ENCODE measurements at regions not wholly inside any gene's neighbourhood (a gene's known extent, or its start where the extent isn't known, plus 50 kb on each side); places are given as distances from the start of the nearest gene placed in this dataset.

GRCh38 chr3:151560738-151561137, 99.9 kb upstream of the IGSF10 start:
- intact Hi-C loops (cut with DNase I) = no loop called here
- Histone ChIP-seq H3K4me1 (peaks cover 24% of the 10 kb centered on the region), H3K36me3 (no peaks in the 10 kb centered on the region), H3K27me3 (no peaks in the 10 kb centered on the region), H3K27ac (peak overlapping the region; percentile 42), H3K9me3 (no peaks in the 10 kb centered on the region), H3K4me3 (no peak overlapping the region)
- no peak for TF ChIP-seq CTCF (IDR thresholded peaks at IDR 0.05)
- DNase-seq (no peak), ATAC-seq (no peak)

- no peaks in the 10 kb centered on the region for H3K36me3 ChIP-seq
- peaks cover 24% of the 10 kb centered on the region for H3K4me1 ChIP-seq
- no peak for TF ChIP-seq CTCF (IDR thresholded peaks at IDR 0.05)
- no peak overlapping the region for H3K27ac ChIP-seq
- no peak for DNase-seq
- H3K27me3 ChIP-seq = no peaks in the 10 kb centered on the region
- intact Hi-C loops (cut with DNase I) = no loop called here
- H3K4me3 ChIP-seq = no peak overlapping the region
- no peaks in the 10 kb centered on the region for H3K9me3 ChIP-seq
- no peak for ATAC-seq
Measured at GRCh38 chr3:151559736-151560135, 98.9 kb upstream of the IGSF10 start.

GRCh38 chr3:151558661-151559060, 97.8 kb upstream of the IGSF10 start:
- intact Hi-C loops (cut with DNase I) = no loop called here
- Histone ChIP-seq H3K4me3 (no peak overlapping the region), H3K4me1 (peaks cover 24% of the 10 kb centered on the region), H3K36me3 (no peaks in the 10 kb centered on the region), H3K9me3 (no peaks in the 10 kb centered on the region), H3K27me3 (no peaks in the 10 kb centered on the region), H3K27ac (no peak overlapping the region)
- DNase-seq (no peak), ATAC-seq (no peak)
- TF ChIP-seq CTCF (IDR thresholded peaks at IDR 0.05) = no peak

GRCh38 chr3:151557068-151557840, 96.4 kb upstream of the IGSF10 start:
- Histone ChIP-seq H3K36me3 (no peaks in the 10 kb centered on the region), H3K4me3 (no peak overlapping the region), H3K4me1 (peaks cover 24% of the 10 kb centered on the region), H3K27ac (no peak overlapping the region), H3K9me3 (no peaks in the 10 kb centered on the region), H3K27me3 (no peaks in the 10 kb centered on the region)
- intact Hi-C loops (cut with DNase I) = no loop called here
- DNase-seq (no peak), ATAC-seq (no peak)
- TF ChIP-seq CTCF (IDR thresholded peaks at IDR 0.05) = no peak

- intact Hi-C loops (cut with DNase I) = no loop called here
- H3K27me3 ChIP-seq = no peaks in the 10 kb centered on the region
- H3K27ac ChIP-seq = no peak overlapping the region
- no peak overlapping the region for H3K4me3 ChIP-seq
- peaks cover 17% of the 10 kb centered on the region for H3K4me1 ChIP-seq
- DNase-seq (no peak), ATAC-seq (peak; percentile 40)
- no peaks in the 10 kb centered on the region for H3K9me3 ChIP-seq
- no peaks in the 10 kb centered on the region for H3K36me3 ChIP-seq
- TF ChIP-seq CTCF (IDR thresholded peaks at IDR 0.05) = no peak
Measured at GRCh38 chr3:151556596-151556995, 95.7 kb upstream of the IGSF10 start.

- ATAC-seq (no peak), DNase-seq (no peak)
- Histone ChIP-seq H3K4me1 (peaks cover 6% of the 10 kb centered on the region), H3K9me3 (no peaks in the 10 kb centered on the region), H3K27ac (no peak overlapping the region), H3K4me3 (no peak overlapping the region), H3K36me3 (no peaks in the 10 kb centered on the region), H3K27me3 (no peaks in the 10 kb centered on the region)
- TF ChIP-seq CTCF (IDR thresholded peaks at IDR 0.05) = no peak
- intact Hi-C loops (cut with DNase I) = no loop called here
Measured at GRCh38 chr3:151555523-151555922, 94.7 kb upstream of the IGSF10 start.

All from upper lobe of right lung (tissue), 1 donor.